ENCODE measurements at regions not wholly inside any gene's neighbourhood (a gene's known extent, or its start where the extent isn't known, plus 50 kb on each side); places are given as distances from the start of the nearest gene placed in this dataset.

- H3K27me3 ChIP-seq (replicated peaks; ENCODE audit: insufficient read depth), result no peaks in the 10 kb centered on the region
- ATAC-seq (ENCODE audit: insufficient number of reproducible peaks, low FRiP score, low read depth), result no peak
- no peak for DNase-seq (ENCODE audit: low spot score)
- TF ChIP-seq CTCF (IDR thresholded peaks at IDR 0.05), result no peak
- no peaks in the 10 kb centered on the region for H3K36me3 ChIP-seq
- H3K27ac ChIP-seq, result no peak overlapping the region
- no peaks in the 10 kb centered on the region for H3K4me1 ChIP-seq (ENCODE audit: control insufficient read depth in 1 of 2, low read depth in 2 of 2)
- no peaks in the 10 kb centered on the region for H3K9me3 ChIP-seq
- no peak overlapping the region for H3K4me3 ChIP-seq
These were observed 796.3 kb upstream of the MAP3K7 start for GRCh38 chr6:91383207-91383606.

- Histone ChIP-seq H3K27ac (no peak overlapping the region), H3K4me1 (ENCODE audit: control insufficient read depth in 1 of 2, low read depth in 2 of 2) (no peaks in the 10 kb centered on the region), H3K36me3 (no peaks in the 10 kb centered on the region), H3K9me3 (no peaks in the 10 kb centered on the region), H3K27me3 (replicated peaks; ENCODE audit: insufficient read depth) (no peaks in the 10 kb centered on the region), H3K4me3 (no peak overlapping the region)
- TF ChIP-seq CTCF (IDR thresholded peaks at IDR 0.05), result no peak
- DNase-seq (ENCODE audit: low spot score) (no peak), ATAC-seq (ENCODE audit: insufficient number of reproducible peaks, low FRiP score, low read depth) (no peak)
These were observed 789.8 kb upstream of the MAP3K7 start for GRCh38 chr6:91376686-91377085.

- Histone ChIP-seq H3K4me3 (no peak overlapping the region), H3K27ac (no peak overlapping the region), H3K36me3 (no peaks in the 10 kb centered on the region), H3K27me3 (replicated peaks; ENCODE audit: insufficient read depth) (no peaks in the 10 kb centered on the region), H3K4me1 (ENCODE audit: control insufficient read depth in 1 of 2, low read depth in 2 of 2) (no peaks in the 10 kb centered on the region), H3K9me3 (no peaks in the 10 kb centered on the region)
- no peak for DNase-seq (ENCODE audit: low spot score)
- TF ChIP-seq CTCF (IDR thresholded peaks at IDR 0.05), result no peak
- ATAC-seq (ENCODE audit: insufficient number of reproducible peaks, low FRiP score, low read depth), result no peak
These were observed 779.9 kb upstream of the MAP3K7 start for GRCh38 chr6:91366781-91367180.

- Histone ChIP-seq H3K27ac (no peak overlapping the region), H3K36me3 (no peaks in the 10 kb centered on the region), H3K4me3 (no peak overlapping the region), H3K27me3 (replicated peaks; ENCODE audit: insufficient read depth) (no peaks in the 10 kb centered on the region), H3K9me3 (no peaks in the 10 kb centered on the region), H3K4me1 (ENCODE audit: control insufficient read depth in 1 of 2, low read depth in 2 of 2) (no peaks in the 10 kb centered on the region)
- no peak for TF ChIP-seq CTCF (IDR thresholded peaks at IDR 0.05)
- no peak for ATAC-seq (ENCODE audit: insufficient number of reproducible peaks, low FRiP score, low read depth)
- no peak for DNase-seq (ENCODE audit: low spot score)
These were observed 772.1 kb upstream of the MAP3K7 start for GRCh38 chr6:91358986-91359385.

- H3K36me3 ChIP-seq, result no peaks in the 10 kb centered on the region
- no peaks in the 10 kb centered on the region for H3K4me1 ChIP-seq (ENCODE audit: control insufficient read depth in 1 of 2, low read depth in 2 of 2)
- no peak for ATAC-seq (ENCODE audit: insufficient number of reproducible peaks, low FRiP score, low read depth)
- H3K27me3 ChIP-seq (replicated peaks; ENCODE audit: insufficient read depth), result no peaks in the 10 kb centered on the region
- DNase-seq (ENCODE audit: low spot score), result no peak
- no peak overlapping the region for H3K27ac ChIP-seq
- H3K9me3 ChIP-seq, result no peaks in the 10 kb centered on the region
- H3K4me3 ChIP-seq, result no peak overlapping the region
- no peak for TF ChIP-seq CTCF (IDR thresholded peaks at IDR 0.05)
These were observed 766.0 kb upstream of the MAP3K7 start for GRCh38 chr6:91352878-91353277.

Measured in thoracic aorta (tissue), 2 donors.